NCI-H1694 treated with DMSO at 0.1 percent for 48 hours (cell line): ENCODE measurements at regions not wholly inside any gene's neighbourhood (a gene's known extent, or its start where the extent isn't known, plus 50 kb on each side); places are given as distances from the start of the nearest gene placed in this dataset.

Experiments
- DNase-seq: peaks from one replicate; lab custom pipeline; 2025; lab: John Stamatoyannopoulos, UW

DNA sequence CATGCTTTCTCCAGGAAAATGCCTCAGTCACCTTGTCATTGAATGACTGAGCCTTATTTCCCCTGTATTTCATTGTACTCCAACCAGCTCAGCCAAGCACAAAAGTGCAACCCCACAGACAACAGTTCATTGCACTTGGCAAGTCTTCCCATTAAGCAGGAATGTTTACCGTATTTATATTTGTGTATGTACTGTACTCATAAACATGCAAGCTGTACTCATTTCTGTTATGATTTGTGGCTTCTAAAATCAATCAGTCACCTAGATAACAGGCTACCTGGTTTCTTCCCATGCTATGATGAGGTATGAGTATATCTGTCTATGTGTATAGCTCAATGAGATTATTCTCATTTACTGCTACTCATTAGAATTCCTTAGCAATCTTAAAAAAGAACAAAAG lies 505.5 kb upstream of the FAM98A start:
- no peak for DNase-seq

DNA sequence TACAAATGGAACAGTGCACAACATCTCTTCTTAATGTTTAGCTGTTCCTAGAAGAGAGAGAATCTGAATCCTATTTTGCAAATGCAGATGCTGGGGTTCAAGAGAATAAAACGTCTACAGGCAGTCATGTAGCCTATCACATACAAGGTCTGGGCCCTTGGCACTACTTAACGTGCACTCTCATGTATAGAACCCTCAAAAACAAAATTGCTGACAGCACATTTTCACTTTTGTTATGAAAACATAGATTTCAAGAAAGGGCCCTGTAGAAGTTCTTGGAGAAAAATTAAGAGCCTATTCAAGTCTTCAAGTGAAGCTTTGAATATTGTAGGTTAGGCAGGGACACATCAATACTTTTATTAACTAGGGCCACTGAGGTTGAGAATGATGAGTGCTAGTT lies 504.3 kb upstream of the FAM98A start:
- DNase-seq: no peak

DNA sequence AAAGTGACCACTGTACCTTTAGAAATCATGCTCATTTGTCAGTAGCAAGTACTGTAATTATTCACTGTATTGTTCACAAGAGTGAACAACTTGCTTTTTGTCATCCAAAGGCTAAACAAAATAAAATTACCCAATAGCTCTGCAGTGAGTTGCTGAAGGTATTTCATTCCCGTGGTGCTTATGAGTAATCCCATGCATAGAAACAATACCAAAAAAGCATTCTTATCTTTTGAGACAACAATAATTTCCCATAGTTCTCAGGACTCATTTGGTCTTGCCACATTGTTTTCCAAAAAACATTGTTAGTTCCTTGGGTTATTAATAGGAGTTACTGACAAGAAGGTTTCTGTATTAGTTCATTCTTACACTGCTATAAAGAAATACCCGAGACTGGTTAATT lies 503.2 kb upstream of the FAM98A start:
- no peak for DNase-seq

DNA sequence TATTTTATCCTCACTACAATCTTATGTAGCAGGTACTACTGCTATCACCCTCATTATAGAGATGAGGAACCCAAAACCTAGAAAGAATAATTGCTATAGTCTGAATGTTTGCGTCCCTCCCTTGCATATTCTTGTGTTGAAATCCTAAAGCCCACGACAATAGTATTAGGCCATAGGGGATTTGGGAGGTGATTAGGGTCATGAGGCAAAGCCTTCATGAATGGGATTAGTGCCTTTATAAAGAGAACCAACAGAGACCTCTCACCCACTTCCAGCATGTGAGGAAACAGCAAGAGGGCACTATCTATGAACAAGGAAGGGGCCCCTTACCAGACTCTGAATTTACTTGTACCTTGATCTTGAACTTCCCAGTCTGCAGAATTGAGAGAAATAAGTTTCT lies 500.3 kb upstream of the FAM98A start:
- DNase-seq: no peak

DNA sequence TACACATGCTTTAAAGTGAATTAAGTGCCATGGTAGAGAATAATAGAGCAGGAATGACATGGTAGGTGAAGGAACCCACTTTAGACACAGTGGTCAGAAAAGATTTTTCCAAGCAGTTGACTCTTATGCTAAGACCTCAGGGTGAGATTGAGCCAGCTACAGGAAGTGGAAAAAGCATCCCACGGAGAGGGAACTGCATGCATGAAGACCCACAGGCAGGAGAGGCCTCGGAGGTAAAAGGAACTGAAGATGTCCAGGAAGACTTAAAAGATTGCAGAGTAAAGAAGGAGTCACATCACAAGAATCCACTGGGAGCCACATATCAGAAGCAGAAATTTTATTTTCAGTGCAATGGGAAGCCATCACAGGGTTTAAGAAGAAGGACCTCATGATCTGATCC lies 499.2 kb upstream of the FAM98A start:
- DNase-seq: no peak

DNA sequence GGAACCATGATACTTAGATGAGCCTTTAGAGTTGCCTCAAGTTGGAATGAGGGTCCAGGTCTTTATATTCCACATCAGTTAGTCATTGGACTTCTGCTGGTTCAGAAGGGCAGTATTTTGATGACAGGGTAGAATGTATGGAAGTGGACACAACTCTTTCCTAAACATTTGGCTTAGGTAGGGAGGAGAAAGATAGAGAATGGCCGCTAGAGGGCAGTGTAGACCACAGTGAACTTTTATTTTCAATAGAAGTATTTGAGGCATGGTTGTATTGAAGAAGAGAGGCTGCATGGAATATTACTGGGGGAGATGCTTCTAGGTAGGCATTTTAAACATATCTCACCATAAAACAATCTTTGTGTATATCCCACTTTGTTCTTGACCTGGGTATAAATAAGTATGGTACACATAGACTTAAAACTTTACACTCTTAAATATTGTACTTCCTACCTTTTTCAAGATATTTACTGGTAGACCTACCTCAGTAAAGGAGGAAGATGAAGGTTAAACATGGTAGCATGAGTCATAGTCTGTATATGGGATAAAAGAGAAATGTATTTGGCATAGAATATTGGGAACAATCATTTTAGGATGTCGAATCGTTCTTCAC lies 497.6 kb upstream of the FAM98A start:
- peak; percentile 10 for DNase-seq

DNA sequence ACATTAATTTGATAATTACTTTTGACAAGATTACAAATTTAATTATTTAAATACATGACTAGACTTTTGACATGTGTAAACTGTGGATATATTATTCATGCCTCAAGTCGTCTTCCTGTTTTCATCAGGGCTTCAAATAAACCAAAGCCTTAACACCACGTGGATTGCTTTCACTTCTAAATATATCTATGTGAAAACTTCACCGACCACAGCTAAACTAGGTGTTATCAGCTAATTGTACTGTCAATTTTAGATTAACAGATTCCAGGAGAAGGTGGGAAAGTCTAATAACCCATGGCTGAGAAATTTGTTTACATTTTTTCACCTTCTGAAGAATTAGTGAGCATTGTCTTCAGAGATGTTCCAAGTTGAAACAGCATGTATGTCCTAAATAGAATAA lies 494.7 kb upstream of the FAM98A start:
- no peak for DNase-seq

DNA sequence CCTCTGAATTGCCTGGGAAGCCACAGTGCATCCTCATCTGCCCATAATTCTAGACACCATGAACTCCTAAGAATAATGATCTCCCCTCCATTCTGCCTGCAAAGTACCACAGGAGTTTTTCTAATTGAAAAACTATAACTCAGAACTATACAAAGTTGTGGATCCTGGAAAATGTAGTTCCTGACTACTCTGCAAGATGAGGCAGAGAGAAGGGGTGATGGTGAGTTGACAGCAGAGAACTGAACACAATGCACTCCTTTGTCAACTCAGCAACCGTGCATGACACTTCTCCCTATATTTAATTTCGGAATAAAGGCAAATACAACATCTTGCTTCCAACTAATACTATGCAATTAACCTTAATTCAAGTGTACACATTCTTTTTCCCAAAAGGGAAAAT lies 471.1 kb upstream of the FAM98A start:
- DNase-seq: no peak

DNA sequence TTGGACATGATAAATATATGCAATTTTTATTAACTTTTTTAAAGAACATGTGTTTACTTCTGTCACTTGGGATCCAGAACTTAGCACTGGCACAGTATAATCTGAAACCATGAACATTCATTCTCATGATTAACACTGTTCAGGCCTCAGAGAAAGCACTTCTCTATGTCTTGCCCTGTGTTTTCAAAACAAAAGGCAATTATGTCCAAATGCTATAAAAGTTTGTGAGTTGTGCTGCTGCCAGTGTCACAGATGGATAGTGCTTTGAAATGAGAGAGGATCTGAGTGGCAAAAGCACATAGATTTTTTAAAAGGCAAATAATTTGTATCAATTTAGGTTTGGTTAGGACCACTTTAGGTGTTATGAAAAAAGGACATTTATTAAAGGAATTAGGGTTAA lies 470.5 kb upstream of the FAM98A start:
- DNase-seq: no peak

DNA sequence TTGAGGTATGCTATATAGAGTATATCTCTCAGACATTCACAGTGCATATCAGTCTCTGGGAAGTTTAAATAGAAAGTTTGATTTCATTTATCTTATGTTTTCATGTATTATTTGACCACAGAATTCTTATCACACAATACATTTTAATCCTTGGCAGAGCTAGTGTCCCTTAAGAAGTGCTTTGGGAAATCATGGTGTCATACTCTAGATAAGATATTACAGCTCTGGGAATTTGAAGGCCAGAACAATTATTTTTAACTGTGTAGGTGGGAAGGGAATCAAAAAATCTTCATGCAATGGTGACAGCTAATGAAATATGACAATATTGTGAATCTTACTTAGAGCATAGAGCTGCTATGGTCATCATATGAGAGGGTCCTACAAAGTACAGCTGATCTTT lies 451.3 kb upstream of the FAM98A start:
- no peak for DNase-seq

DNA sequence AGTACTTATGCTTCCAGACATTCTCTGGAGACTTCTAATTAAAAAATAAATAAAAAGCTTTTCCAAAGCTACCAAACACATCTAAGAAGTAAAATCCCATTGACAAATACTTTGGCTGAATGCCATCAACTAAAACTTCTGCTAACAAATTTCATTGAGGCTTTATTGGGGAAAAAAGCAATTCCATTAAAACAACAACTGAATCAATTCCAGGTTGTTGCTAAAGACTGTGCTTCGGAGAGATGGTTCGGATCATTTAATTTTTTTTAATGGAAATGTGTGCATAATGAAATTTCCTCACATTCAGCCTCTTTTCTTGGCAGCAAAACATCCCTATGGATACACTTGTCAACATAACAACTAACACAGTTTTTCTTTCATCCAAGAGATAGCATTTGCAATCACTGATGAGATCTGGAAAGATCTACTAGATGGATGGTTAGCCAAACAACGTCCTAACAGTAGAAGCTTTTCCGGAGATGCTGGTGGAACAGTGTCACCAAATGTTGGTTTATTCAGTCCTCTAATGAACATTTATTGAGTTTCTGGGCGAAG lies 446.1 kb upstream of the FAM98A start:
- no peak for DNase-seq

DNA sequence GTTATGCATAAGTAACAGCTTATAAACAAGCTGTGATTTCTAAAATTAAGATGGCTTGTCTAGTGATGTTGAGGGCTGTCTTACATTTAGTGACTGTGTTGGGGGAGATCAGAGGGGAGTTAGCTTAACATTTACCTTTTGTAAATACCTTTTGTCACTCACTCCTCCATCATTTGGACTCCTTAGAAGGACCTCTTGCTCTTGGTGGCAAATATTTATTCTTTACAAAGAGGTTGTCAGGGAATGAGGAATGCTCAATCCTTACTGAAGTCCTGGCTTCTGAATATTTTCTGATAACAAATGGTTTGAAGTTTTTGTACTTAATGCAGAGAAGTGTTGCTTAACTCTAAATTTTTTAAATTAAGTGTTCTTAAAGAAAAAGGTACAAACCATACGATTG lies 438.8 kb upstream of the FAM98A start:
- no peak for DNase-seq

DNA sequence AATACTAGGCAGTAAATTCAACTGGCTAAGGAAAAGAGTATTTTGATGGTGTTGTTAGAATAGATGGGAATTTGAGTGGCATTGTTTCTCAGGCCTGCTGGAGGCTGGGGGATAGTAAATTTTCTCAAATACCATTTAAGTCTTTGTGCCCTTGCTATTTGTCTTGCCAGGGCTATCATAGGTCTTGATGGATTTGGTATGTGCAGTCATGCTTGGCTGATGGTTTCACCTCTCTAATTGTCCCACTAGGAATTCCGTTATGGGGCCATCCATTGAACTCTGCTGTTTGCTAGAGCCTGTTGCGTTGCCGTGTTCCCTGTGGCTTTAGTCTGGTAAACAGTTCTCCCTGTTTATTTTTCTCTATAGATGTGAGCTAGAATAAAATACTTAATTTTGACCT lies 438.1 kb upstream of the FAM98A start:
- no peak for DNase-seq

DNA sequence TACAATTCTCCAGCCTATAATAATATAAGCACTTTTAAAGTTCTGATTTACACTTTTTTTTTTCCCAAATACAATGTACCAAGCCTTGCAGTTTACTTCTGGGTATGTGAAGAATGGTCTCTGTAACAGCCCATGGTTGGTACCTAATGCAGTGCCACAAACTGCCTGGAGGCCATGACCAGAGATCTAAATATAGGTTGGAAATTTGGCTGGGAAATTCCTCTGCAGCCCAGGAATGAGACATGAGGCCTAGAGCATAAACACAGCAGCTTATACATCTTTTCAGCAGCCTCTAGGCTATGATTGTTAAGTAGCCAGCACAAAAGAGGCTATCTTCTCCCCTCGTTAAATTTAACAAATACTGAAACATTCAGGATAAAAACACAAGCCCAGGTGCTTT lies 432.0 kb upstream of the FAM98A start:
- no peak for DNase-seq

DNA sequence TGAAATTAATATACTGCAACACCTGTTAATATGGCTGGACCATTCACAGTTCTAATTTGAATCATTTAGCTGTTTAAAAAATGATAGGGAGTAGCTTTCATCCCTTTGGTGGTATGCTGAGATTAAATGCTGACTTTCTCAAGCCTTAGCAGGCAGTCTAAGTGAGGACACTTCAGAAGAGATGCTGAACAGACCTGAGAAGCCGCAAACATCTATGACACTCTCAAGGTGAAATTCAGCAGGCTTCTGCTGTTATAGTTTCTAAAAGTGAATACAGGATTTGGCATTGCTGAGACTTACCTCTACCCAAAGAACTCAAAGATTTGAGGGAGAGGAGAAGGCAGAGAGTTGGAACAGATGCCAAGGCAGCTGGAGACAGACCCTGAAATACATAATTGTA lies 431.2 kb upstream of the FAM98A start:
- no peak for DNase-seq

DNA sequence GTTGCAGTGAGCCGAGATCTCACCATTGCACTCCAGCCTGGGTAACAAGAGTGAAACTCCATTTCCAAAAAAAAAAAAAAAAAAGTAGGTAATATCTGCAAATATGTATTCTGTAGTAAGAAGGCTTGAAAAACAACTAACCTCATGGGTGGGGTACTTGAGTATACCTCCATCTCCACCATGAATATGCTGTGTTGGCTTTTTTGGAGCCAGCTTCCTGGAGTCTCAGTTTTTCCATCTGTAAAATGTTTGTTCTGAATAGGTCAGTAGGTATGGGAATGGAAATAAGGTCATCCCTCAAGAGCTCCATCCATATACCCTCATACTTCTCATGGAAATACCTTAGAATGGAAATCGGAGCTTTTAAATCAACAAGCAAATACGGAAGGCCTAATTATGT lies 430.0 kb upstream of the FAM98A start:
- DNase-seq: no peak

DNA sequence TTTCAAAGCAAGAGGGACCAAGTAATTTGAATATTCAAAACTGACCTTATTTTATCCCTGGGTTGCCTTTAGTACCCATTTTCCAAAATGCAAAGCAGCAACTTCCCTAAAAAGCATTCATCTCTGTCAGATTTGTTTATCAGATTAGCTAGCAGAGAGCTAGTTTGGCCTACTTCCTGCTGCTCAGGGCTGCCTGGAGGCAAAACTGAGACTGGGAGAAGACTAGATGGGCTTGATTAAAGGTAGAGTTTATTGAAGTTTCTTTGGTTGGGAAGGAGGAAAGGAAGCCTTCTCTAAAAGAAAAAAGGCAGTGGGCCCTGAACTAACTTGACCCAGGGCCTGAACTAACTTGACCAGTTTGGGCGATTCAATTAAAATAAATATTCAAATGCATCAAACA lies 426.1 kb upstream of the FAM98A start:
- no peak for DNase-seq

DNA sequence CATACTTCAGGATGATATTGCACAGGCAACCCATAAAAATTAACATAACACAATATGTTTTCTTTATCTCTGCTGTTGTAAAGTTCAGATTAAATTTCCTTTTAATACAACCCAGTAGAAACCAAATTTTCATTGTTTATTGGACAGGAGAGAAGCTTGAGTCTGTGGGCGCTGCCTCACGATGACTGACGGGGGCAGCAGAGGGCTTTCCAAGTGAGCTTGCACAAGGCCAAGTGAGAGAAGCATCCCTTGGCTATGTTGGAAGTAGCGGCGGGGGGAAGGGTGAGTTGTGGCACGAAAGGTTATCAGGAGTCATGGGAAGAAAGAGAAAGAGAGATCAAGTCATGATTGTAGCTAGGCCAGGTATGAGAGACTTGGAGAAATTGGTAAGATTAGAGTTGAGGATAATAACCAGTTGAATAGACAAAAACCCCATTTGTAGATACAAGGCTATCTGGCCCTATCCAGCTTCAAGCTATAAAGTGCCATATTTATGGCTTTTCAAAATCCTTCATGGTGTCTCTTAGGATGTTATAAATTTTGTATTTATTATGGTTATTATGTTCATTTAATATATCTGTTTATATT lies 413.7 kb upstream of the FAM98A start:
- peak; percentile 6 for DNase-seq

DNA sequence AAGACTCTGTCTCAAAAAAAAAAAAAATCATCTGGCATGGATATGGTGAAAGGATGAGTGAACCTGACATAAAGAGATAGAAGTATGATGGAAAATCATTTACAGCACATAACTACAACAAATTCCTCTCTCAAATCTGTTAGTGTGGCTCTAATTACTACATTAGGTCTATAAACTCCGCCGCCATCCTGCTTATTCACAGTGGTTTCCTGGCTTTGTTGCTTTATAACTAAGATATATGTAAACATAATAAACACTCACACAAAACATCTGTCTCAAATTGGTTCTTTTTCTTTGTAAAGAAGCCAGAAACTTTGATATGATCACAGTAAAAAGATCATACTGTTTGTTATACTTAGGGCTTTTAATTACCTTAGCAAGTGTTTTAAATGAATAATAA lies 412.6 kb upstream of the FAM98A start:
- no peak for DNase-seq

DNA sequence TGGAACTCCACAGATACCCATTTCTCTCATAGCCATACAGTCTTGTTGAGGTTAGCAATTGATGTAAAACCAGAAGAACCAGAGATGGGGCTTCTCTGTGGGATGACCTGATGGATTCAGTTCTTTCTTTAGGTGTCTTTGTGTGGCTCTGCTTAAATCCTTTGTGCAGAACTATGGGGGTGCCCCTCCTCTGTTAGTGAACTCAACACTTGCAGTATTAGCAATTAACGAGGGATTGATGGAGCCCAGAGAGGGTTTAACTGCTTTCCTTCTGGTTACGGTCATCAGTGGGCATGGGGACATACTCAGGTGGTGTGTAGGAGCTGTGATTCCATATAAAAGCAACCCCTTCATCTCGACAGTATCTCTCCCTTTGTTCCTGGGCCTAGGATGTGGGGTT lies 406.8 kb upstream of the FAM98A start:
- no peak for DNase-seq

DNA sequence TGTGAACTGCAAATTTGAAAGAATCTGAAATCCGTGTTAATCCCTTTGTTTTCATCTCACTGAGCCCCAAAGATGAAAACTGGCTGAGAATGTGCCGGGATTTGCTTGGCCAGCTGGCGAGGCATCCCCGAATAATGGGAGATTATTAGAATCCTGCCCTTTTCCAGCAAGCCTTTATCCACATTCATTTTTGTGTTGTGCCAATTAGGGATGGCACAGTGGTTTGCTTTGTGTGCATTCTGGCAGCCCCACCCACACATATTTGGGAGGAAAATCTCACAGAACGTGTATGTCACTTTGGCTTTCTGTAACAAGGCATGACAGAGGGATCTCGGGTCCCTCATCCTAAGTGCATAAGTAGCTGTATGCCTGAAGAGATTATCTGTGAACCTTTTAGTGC lies 405.8 kb upstream of the FAM98A start:
- no peak for DNase-seq

DNA sequence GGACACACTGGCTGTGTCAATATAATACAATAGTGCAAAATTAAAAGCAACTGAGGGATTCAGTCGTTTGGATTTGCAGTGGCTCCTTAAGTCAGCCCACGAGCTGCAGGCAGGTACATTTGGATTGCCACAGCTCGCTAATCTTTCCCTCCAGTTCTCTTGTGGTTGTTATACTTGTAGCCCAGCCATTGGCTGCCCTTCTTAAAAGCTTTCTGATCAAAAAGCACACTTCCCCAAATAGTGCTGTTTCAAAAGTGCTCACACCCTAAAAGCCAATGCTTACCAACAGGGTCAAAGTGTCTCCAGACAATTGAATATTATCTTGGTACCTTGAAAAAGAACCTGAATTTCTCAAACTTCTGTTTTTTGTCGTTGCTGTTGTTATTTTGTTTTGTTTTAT lies 404.7 kb upstream of the FAM98A start:
- DNase-seq: no peak

DNA sequence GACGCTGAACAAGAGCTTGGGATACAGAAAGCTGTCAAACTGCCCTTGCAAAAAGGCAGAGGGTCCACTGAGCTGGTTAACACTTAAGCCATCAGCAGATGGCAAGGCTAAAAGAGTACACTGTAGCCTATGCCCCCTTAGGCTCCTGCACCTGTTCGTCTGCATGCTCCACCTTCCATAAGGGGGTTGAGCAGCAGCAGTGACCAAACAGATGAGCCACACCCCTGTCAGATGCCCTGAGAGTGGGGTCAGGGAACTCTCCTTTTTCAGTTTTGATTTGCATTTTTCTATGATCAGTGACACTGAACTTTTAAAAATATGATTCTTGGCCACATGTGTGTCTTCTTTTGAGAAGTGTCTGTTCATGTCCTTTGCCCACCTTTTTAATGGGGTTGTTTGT lies 402.5 kb upstream of the FAM98A start:
- no peak for DNase-seq

DNA sequence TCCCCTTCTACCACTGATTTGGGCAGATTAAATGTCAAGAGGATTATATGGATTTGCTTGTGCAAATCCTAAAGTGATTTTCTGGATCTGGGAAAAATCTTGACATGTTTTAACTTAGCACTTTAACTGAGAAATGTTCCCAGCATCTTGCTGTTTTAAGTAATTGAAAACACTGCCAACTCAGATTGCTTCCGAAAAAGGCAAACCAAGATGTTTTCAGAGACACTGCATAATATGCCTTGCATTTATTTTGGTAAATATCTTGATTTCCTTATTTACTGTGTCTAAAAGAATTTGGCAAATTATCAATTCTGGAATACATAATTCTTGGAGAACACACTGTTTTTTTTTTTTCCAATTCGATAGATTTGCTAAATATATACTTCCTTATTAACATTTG lies 385.0 kb upstream of the FAM98A start:
- DNase-seq: no peak
